Iris pigment epithelial cell (primary cell): ENCODE measurements at regions not wholly inside any gene's neighbourhood (a gene's known extent, or its start where the extent isn't known, plus 50 kb on each side); places are given as distances from the start of the nearest gene placed in this dataset.
A peak's percentile ranks its signal among the peaks of the same experiment; 100 is the strongest.

ENCODE experiments used
- DNase-seq: peaks from one replicate; pipeline ENCODE4 v3.0.0-alpha.2; 2011; ENCODE audit warnings: low read depth

GRCh38 chr5:124583469-124584350 lies 162.7 kb downstream of the ZNF608 start:
- DNase-seq, result peak; percentile 94

GRCh38 chr5:124582561-124582840 lies 163.9 kb downstream of the ZNF608 start:
- no peak for DNase-seq

DNA sequence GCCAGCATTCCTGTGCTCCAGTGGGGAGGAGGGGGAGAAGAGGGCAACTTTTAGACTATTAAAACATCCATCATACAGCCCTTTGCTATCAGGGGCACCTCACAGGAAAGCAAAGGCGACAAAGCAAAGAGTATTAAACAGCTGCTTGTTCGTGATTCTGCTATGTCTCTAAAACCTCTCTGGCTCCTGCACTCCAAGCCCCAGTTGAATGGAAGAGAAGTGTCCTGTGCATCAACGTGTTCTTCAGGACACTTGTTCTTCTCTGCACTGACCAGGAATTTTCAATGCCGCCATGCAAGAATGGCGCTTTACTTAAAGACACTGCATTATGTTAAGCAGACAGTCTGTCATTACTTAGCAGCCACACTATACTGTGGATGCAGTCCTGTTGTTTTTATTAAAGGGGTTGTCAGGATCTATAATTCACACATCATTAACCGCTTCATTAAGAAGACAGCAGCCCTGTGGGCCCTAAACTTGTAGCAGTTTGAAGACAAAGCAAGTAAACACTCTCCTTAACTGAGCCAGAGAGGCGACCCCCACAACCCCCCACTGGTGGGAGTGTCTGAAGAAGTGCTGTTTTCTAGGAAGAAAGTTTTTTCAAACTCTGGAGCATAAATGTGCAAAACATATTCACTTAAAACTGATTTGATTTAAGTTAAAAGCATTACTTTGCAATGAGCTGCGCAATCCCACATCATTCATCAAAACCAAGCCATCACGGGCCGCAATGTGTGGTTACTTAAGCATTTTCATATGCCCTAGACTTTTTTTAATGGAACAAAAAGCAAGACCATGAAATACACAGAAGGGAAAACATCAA lies 164.5 kb downstream of the ZNF608 start:
- no peak for DNase-seq

DNA sequence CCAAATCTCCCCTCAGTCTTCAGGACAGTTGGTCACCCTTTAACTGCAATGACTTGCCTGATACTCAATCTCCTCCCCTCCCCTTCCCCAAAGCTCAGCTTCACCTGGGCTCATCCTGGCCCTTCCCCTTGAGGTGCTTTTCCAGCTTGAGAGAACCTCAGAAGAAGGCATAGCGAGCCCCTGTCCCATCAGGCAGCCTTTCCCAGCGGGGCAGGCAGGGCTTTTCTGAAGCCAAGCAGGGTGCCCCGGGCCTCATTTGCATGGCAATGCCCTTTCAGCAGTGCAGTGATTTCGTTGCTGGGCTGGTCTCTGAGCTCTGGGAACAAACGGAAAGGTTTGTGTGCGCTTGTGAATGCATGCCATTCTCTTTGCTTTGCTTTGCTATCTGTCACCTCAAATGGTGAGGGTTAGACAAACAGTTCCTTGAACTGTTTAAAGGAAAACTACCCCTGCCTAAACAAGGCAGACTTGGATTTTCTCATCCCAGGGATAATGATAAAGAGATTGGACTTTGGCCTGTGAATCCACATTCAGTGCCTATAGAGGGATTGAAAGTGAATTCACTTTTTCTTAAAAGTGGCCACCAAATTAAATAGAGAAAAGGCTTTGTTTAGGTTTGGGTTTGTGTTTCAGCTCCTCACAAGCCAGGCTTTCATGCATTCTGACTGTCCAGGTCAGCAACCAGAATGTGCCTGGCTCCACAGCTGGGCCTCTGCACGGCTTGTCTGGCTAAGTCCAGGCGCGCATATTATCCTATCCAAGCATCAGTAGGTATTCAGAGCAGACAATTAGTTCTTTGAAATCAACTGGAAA lies 165.3 kb downstream of the ZNF608 start:
- DNase-seq, result no peak

- DNase-seq, result no peak
These were observed 165.9 kb downstream of the ZNF608 start for GRCh38 chr5:124580512-124580911.

DNA sequence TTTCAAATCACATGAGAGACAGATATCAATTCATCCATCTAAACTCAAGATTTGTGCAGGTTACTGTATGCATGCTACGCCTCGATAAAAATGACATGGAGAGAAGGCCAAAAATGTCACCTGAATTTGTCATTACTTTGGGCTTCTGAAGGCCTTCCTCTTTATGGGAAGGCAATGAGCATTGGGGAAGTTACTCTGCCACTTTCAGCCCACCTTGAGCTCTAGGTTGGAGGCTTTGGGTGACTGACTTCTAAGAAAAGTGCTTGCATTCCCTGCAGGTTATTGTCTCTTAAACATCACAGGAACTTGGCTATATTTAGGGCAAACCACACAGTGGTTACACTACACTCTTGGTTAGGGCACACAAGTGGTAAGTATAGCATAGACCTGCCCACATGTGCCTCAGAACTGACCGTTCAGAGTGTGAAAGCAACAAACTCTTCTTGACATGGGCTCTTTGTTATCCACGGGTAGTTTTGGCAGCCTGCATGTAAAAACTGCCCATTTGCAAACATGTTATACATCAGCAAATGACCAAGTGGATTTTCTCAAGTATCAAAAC lies 169.5 kb downstream of the ZNF608 start:
- DNase-seq, result no peak

DNA sequence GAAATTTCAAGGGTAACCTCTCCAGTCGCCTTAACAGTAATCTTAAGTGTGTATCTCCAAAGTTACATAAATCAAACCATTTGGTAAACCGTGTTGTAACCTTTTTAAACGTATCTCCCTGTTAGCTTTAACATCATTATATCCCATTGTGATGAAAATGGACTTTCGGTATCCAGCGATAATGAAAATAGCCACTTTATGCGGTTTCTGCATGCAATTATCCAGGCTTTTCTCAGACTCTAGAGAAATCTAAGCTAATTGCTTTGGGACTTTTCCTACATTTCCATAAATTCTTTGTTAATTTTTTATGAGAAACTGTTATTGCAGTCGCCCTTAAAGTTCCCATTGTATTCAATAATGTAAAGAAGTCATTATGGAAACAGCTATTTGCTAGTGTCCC lies 170.7 kb downstream of the ZNF608 start:
- DNase-seq, result no peak

DNA sequence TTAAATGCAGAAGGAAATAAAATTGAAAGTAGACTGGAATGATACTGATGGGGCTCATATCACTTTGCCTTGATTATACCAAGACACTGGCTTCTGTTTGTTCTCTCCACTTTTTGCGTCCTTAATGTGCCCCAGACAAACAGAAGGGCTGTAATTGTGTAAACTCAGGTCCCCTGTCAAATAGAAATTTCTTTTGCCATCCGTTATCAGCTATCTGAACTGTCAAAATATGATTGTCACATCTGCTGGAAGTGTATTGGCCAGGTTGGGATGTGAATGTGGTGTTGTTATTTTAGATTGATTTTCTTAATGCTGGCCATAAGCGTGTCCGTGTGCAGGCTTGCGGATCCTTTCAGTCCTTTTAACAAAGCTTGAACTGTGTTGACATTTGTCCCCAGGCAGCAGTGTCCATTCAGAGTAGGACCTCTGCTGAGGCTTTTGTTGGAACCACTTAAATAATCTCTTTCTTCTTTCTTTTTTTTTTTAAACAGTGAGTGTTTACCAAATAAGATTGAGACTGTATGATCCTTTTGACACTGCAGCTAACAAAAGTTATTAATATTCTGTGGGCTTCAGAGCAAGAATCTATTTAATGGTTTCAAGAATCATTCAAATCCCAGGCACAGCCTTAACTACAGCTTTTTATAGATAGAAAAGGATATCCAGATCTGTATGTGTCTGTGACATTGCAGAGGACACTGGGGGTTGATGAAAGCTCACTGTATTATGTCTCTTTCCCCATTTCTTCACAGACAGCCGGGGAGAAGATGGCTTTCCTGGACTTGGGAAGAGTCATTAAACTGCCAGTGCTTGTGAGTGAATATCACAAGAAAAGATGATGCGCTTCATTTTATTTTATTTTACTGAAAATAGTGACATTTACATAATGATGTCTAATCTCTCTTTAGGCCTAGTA lies 171.7 kb downstream of the ZNF608 start:
- DNase-seq, result no peak

DNA sequence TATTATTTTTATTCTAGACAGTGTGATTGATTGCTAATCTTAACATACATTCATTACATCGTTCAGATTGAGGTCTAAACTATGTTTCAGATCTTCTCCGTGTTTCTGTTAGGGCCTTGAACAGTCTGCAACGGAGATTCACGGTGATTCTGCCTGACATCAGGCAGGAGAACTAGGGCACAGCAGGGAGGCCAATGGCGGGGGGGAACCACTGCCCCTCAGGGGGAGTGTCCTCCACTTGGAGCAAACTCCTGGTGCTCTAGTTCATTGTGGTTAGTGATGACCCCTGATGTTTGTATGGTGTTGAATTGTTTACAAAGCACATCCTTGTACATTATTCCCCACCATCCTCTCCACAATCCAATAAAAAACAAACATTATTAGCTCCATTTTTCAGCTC lies 173.5 kb downstream of the ZNF608 start:
- no peak for DNase-seq

DNA sequence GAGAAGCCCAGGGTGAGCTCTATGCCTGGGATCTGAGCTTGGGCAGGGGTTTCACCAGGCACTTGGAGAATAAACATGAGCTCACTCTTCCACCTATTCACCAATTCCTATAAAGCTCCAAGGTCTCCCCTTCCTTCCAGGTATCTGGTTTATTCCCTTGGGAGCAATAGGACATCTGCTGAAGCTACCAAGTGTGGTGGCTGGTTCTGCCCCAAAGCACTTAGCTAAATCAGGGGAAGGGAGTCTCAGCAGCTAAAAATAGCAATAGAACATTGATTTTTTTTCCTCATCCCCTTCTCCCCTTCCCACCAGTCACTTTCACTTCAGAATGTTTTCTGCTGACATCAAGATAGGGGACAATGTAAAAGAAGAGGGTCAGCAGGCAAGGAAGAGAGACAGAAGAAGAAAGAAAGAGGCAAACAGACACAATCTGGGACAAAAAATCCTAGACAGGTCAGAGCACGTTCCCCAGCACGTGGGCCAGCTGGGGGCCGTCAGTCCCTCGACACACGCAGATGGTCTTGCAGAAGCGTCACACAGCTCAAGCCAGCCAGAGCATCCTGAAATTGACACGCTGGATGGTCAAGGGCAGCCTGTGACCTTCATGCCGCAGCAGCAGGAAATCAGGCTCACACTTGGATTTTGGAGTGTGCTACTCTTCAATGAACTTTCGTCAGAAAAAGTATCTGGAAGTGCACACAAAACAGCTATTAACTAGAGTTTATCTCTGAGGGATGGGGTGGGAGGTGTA lies 176.0 kb downstream of the ZNF608 start:
- DNase-seq, result no peak

DNA sequence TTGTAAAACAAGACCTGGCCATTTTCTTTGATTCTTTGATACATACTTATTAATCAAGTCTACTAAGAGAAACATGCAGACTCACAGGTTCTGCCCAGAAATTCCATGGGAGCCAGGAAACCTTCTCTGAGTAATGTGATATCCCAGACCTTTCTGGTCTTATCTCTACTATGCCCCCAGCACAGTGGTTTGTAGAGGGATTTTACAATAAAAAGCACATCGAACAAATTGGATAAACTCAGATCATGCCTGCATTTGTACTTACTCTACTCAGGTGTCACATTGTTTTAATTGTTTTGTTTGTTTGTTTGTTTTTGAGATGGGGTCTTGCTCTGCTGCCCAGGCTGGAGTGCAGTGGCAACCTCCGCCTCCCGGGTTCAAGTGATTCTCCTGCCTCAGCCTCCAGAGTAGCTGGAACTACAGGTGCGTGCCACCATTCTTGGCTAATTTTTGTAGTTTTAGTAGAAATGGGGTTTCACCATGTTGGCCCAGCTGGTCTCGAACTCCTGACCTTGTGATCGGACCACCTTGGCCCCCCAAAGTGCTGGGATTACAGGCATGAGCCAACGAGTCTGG lies 179.5 kb downstream of the ZNF608 start:
- DNase-seq, result no peak

GRCh38 chr5:124561451-124561850 lies 185.0 kb downstream of the ZNF608 start:
- DNase-seq, result no peak

DNA sequence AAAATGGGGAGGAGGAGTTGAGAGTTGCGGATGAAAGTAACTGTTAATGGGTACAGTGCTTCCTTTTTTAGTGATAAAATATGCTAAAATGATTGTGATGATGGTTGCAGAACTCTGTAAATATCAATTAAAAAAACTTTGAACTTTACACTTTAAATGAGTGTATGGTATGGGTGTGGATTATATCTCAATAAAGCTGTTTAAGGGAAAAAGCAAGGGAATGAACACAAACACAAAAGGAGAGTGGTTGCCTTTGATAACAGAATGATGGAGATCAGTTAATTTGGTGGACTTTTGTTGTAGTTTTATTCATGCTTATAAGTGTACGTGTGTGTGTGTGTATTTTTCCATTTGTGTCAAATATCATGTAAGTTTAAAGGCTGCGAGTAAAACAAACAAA lies 186.1 kb downstream of the ZNF608 start:
- DNase-seq, result no peak

DNA sequence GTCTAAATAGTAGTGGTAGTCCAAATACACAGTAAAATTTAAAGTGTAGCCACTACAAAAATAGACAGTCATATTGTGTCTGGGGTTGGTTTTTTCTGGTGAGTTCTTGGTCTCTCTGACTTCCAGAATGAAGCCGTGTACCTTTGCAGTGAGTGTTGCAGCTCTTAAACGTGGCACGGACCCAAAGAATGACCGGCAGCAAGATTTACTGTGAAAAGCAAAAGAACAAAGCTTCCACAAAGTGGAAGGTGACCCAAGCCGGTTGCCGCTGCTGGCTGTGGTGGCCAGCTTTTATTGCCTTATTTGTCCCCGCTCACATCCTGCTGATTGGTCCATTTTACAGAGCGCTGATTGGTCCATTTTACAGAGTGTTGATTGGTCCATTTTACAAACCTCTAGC lies 188.7 kb downstream of the ZNF608 start:
- DNase-seq, result no peak

DNA sequence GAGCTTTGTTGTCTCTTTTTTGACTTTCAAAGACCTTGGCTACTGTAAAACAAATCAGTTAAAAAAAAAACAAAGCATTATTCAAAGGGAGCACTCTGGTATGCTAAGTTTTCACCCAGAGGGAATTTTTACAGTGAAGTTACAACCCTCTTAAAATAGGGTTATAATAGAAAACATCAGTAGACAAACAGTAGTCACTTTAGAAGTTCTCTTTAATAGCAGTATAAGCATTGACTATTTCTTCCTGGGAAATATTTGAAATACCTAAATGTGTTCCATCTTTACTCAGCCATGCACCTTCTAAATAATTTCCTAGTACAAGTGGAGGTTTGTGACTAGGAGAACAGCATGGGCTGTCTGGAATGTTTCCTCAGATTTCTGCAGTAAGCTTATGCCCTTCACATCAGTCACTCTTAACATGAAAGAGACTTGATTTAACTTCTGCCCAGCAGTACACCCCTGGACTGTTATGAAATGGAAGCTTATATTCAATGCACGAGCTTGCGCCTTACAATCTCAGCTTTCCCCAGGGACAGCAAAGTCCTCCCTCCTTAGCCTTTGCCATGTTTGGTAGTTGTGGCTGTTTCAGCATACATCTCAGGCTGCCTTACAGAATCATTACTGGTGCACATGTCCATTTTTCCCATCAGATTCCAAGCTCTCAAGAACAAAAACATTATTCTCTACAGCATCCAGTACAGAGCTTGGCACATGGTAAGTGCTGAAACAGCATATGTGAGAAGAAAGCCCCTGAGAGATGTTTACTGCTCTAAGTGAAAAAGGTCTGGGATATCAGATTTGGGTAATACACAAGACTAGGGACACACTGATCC lies 191.5 kb downstream of the ZNF608 start:
- no peak for DNase-seq

- DNase-seq, result no peak
These were observed 192.5 kb downstream of the ZNF608 start for GRCh38 chr5:124553911-124554310.

GRCh38 chr5:124552526-124552925 lies 193.9 kb downstream of the ZNF608 start:
- DNase-seq, result no peak

DNA sequence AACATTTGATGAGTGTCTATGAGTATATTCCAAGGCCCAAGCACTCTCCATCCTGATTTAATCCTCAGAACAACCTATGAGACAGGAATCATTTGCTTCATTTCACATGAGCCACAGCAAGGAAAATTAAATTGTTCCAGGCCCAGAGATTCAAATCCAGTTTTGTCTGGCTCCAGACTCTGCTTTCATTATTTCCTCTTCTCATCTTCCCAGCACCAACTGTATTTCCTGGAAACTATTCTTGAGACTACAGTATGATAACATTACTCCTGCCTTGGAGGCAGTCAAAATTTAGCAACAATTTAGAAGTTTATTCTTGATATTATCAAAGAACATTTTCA lies 194.5 kb downstream of the ZNF608 start:
- DNase-seq, result no peak

DNA sequence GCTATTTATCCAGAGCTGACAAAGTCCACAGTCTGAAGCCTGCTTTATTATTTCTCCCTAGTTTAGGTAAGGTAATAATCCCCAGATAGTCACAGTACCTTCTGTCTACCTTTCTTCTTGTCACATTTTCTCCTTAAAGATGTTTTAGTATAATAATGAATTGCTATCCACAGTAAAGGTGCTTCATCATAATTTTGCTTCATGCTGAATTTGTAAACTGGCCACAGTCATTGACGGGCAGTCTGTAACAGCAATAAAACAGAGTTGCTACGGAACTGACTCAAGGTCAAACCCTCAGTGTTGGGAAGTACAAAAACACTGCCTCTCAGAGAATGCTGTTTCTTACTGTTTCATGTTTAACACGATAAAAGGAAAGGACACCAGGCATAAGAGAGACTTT lies 195.7 kb downstream of the ZNF608 start:
- DNase-seq, result no peak
